ENCODE measurements at regions not wholly inside any gene's neighbourhood (a gene's known extent, or its start where the extent isn't known, plus 50 kb on each side); places are given as distances from the start of the nearest gene placed in this dataset.

DNA sequence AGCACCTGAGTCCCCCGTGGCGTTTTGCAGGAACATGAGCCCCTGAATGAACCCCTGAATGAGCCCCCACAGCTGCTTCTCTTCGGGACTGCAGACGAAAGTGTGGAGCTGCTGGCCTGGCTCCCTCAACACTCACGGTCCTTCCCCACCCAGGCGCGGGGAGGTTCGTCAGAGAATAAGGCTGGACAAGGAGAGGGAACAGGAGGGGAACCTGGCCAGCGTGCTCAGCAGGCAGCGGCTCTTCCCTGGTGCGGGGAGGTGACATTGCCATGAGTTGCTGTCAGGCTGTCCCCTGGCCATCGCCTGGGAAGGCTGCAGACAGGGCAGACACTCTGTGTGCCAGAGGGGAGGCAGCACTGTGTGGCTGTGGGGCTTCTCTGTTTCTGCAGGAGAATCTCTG is 80.9 kb upstream of the SHH start:
- DNase-seq: no peak

DNA sequence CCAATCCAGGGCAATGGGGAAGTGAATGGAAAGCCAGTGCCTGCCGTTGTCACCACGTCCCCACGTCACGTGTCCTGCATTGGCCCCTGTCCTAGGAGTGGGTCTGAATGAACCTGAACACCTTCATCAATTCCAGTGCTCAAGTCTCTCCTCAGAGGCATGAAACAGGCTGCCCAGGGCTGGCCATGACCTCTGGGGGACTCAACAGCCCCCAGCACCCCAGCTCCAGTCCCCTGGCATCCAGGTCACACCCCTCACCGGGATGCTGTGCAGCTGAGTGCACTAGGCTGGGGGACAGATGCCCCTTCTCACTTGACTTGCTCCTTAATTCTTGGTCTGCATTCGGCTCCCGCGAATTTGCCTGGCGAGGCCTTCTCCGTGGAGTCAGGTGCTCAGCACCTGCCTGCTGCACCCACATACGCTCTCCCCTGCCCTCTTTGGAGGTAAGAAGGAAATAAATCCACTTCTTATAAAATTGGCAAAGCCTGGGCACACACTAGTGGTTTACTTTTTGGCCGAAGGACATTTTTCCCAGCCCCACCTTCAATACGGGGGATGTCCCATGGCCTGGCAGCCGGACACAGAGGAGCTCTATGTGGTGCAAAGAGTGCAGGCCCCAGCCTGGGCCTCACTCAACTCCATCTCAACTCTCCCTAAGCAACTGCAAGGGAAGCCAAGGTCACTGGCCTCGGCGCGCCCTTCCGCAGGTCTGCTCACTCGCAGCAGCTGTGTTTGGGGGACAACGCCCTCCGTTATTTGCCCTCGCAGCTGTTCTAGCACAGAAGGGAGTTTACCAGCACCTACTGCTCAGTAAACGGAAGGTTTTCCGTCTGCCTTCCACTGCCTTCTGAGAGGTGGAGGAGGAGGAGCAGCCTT is 77.6 kb upstream of the SHH start:
- no peak for DNase-seq

DNA sequence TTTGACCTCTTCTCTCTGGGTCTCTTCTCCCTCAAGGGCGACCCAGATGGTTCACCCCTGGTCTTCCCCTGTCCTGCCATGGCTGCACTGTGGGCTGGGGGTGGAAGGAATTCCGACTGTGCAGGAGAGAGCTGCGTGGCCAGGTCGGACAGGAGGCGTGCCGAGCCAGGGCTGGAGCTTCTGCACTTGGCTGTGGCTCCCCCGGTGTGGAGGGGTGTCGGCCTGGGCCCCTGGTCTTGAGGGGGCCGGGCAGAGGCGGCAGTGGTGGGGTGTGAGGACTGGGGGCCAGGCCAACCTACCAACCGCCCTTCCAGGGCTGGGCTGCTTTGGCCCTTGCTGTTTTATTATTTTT is 74.9 kb upstream of the SHH start:
- no peak for DNase-seq

DNA sequence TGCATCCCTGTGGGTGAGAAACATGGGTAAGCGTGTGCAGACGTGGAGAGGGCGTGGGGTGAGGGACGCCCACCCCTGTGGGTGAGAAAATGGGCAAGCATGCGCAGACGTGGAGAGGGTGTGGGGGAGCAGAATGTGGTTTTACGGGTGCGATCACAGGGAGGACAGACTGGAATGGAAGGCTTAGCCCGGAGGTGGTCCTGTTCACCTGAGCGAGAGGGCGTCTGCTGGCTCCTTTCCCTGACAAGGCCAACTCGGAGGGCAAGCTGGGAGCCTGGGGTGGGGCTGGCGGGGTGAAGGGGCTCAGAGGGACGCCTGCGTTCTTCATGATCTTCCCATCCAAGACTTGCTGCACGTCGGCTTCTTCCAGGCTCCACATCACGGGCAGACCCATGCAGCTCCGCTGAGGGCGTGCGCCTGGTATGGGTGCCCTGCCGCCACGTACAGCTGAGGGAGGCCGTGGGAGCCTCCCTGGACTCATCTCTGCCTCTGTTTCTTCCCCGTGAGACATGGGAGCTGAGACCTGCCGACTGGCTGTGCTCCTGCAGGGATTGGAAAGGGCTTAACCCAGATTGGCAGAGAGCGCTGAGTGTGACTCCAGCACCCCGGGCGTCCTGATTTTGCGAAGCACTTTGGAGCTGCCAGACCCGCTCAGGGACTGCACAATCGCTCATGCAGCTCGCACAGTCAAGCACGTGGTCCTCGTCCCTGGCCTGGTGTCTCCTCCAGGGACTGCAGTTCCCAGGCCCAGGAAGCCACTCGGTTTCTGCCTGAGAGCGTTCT is 74.3 kb upstream of the SHH start:
- DNase-seq: no peak

DNA sequence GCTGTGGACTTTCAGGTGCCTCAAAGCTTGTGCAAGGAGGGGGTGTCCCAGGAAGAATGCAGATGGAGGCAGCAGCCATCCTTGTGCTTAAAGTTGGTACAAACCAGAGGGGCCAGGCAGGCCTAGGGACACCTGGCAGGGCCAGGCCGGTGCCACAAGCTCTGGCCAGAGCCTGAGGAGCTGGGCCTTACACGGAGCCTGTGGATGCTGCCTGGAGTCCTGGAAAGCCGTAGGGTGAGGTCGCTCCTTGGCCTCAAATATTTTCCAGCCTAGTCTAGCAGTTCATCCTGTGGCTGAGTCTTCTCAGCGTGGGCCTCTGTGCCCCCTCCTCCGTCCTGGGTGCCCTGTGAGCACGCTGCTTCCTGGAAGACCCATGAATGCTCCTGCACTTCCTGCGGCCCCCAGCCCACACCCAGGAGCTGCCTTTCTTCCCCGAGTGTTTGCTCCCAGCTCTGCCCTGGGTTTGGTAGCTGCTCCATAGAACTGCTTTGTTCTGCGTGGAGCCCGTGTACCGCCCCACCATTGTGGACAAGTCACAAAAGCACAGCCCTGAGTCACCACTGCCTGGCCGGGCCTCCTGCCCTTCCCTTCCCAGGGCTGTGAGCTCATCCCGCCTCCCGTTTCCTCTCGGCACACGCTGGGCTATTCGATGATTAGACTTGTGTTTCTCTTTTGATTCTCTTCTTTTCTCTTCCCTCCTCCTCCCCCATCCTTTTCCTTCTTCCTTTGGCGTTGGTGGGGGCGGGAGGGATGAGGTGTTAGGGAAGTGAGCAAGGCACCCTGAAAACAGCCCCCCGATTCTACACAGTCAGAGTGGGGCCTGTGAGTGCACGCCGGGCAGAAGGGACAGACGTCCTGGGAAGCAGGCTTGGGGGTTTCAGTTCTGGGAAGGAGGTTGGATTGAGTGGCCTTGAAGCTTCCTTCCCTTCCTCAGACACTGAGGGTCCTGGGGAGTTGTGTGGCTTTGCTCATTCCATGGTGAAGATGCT is 73.2 kb upstream of the SHH start:
- DNase-seq: no peak

DNA sequence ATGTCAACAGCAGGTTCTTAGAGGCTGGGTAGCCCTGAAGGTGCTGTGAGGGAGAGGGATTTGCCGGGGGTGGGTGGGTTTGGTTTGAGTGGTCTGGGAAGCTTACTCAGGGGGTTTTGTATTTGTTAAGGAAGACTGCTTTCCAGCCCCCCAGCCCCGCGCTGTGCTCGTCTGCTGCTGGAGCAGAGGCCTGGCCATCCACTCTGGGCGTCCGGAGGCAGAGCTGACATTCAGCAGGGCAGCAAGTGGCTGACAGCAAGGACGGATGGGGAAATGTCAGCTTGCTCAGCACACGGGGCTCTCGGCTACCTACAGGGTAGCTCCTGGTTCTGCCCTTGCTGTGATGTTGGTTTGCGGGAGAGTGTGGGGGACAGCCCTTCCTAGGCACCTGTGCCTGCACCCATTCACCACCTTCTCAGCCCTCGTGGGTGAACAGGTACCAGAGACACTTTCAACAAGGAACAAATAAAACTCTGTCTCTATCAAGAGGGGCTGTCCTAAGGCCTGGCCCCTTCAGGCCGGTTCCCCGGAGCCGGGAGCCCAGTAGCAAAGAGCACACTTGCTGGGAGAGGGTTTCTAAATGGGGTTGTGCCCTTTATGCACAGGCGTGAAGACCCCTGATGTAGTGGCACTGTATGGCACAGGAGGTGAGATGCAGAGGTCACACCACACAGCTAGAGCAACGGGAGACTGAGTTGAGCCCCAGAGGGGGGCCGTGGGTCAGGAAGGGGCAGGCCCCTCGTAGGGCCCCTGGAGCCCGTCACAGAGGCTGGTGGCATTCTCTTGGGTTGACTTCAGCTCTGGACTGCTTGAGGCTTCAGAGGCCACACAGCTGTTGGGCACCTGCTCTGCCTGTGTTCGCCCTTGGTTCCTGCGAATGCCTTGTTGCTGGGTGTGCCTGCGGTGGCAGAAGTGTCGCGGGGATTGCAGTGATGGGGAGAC is 72.2 kb upstream of the SHH start:
- DNase-seq: no peak

DNA sequence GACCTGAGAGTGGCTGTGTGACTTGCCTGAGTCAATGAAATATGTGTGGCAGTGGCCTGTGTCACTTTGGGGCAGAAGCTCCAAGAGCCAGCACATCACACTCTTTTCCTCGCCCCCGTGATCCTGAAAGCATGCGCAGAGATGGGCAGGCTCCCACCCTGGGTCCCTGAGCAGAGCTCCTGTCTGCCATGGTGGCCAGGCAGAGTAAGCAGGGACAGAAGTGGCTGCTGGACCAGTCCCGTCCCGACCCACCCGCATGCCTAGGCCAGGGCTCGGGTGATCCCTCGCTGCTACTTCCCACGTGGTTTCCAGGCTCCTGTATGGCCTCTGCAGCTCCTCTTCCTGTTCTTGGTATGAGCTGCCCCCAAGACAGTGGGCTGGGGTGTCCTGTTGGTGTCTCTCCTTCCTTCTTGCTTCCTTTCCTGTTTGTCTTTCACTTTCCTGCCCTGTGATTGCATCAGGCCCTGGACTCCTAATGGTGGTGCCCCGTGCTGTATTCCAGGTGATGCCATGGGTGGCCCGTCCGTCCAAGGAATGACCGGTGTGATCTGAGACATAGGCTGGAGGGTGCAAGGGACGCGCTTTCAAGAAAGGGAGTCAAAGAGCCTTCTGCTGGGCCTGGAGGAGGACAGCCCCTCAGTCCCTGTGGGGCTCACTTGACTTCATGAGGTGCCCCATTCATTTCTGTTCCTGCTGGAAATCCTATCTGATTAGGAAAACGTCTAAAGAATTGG is 71.4 kb upstream of the SHH start:
- no peak for DNase-seq

DNA sequence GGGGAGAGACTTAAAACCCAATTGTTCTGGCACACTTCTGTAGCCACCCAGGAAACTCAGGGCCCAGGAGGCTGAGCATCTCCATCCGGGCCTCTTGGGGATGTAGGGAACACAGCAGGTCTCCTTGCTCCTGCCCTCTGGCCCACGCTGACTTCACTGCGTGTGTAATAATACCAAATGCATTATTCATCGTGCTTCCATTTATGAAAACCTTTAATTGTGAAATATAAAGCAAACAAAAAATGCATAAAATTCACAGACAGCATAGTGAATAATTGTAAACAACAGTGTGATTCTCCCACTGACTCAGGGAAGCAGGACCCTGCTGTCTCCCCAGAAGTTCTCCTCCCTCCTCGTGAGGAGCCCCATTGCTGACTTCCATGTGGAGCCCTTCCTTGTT is 70.3 kb upstream of the SHH start:
- no peak for DNase-seq

DNA sequence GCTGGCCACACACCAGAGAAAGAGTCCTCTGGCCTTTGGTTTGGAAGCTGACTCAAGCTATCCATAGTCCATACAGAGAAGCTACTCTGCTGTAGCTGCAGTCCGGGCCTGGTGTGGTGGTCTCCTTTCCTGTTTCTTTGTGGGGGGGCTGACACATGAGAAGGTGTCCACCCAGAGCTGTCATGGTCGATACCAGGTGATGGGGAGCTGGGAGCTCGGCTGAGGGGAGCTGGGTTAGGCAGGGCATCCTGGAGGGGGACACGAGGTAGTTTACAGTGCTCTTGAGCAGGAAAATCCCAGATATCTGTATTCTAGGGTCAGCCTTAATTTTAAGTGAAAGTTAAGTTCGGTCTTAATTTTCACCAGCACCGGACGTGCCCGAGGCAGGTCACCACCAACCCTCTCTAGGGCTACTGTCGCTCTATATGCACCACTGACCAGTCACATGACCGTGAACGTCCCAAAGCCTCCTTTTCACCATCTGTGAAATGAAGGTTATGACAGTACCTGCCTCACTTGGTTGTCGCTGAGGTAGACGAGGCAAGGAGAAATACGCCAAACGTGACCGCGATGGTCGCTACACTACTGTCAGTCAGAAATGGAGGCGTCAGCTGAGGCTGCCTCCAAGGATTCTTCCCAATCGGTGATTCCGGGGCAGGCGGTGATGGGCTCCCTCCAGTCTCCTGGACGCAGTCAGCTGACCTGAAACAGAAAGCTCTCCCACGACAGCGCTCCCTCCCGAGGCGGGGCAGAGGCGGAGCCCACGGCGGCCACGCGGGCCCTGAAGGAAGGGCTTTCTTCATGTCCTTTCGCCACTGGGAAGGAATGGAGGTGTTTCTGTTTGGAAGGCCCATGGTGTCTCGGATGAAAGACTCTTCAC is 69.4 kb upstream of the SHH start:
- no peak for DNase-seq

DNA sequence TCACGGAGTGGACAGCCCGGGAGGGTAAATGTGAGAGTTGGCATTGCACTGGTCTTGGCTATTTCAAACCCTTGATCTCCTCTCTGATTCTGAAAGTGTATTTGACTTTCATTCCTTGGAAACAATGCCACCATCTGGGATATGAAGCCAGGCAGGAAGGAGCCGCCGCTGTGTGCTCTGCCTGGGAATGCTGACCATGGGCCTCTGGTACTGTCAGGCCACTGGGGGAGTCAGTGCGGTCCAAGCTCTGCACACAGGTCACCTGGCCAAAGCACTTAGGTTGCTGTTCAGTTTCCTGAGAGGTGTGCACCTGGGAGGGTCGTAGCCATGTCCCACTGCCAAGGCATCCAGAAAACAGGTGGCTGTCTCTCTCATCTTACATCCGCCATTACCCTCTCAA is 68.5 kb upstream of the SHH start:
- no peak for DNase-seq

DNA sequence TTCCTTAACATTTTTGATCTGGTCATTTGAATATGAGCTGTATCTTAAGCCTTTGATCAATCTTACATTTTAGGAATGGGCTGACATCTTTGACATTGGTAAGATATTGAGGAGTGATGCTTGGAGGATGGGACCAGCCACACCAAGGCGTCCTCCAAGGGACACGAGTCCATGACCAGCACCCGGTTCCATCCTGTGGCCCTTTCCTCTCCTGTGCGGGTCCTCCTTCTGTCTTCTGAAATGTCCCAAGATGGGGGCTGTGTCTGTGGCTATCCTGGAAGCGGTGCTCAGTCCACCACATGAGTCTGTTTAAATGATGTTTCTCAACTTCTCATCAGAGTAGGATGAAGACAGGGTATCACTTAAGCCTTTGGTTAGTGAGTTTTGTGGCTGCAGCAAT is 67.3 kb upstream of the SHH start:
- DNase-seq: no peak

DNA sequence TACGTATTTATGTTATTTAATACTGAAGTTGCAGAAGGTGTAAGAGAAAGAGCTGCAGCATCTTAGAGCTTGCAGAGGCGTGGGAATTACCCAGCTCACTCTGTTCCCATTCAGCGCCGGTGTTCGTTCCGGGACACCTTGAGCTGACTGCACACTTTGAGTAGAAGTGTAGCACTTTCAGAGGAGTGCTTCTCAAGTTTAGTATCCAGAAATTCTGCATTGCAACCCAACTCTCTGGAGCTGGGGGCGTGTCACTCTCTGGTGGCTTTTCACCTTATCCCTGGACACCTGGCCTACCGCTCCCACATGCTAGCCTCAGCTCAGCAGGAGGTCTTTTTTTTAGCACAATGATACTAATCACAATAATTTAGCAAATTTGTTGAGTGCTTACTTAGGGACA is 66.4 kb upstream of the SHH start:
- no peak for DNase-seq

DNA sequence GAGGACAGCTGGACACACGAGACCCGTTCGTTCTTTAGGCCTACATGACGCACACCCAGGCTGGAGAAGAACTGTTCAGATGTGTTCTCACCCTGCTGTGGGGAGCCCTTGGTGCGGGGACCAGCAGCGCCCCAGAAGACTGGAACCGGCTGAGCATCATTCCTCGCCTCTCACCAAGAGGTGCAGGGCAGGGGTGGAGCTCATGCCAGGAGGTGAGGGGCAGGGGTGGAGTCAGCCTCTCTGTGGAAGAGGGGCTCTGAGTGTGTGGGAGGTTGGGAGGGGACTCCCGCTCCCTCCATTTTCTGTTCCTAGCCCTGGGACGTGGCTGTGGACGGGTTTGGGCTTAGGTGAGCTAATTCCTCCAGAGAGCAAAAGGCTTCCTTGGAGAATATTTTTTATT is 66.0 kb upstream of the SHH start:
- no peak for DNase-seq

DNA sequence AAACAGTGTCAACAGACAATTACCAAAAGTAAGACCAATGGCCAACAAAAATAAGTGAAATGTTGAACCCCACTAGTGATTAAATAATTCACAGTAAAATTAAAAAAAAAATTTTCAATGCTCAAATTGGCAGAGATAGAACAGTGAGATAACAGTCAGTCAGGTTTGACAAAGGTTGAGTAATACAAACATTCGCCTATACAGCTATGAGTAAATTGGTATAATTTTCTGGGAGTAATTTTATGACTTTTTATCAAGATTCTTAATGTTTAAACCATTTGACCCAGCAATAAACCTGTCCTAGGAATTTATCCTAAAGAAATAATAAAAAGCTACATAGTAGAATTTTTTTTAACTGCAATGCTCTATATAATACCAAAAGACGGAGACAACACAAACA is 64.9 kb upstream of the SHH start:
- no peak for DNase-seq

DNA sequence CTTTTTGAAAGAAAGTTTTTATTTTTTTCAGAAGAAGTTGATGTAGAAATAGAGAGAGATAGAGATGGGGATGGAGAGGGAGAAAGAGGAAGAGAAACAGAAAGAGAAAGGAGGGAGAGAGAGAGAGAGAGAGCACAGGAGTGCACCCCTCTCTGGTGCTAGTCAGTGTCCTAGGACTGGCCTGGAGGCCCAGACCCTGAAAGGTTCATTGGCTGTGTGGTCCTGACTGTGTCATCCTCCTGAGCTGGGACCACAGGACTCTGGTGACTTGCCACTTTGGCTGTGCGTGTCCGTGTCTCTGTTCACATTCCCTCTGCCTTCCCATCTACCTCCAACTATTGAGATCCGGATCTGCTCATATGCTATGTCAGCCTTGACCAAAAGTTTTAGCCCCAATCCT is 62.1 kb upstream of the SHH start:
- no peak for DNase-seq

DNA sequence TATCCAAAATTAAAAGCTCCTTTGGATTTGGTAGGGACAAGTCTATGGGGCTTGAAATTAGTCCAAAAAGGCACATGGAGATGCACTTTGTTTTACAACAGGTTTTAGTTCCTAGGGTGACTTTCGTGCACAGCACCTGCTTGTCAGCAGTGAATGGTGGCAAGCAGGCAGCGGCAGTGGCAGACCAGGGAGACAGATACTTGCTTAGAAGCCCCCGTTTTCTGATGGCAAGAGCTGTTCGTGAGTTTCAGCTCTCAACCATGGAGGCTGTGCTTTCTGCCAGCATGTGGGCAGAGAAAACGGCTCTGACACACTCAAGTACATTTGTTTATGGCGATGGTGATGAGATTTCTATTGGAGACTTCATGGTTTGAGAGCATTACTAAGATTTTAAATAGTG is 61.7 kb upstream of the SHH start:
- DNase-seq: no peak

DNA sequence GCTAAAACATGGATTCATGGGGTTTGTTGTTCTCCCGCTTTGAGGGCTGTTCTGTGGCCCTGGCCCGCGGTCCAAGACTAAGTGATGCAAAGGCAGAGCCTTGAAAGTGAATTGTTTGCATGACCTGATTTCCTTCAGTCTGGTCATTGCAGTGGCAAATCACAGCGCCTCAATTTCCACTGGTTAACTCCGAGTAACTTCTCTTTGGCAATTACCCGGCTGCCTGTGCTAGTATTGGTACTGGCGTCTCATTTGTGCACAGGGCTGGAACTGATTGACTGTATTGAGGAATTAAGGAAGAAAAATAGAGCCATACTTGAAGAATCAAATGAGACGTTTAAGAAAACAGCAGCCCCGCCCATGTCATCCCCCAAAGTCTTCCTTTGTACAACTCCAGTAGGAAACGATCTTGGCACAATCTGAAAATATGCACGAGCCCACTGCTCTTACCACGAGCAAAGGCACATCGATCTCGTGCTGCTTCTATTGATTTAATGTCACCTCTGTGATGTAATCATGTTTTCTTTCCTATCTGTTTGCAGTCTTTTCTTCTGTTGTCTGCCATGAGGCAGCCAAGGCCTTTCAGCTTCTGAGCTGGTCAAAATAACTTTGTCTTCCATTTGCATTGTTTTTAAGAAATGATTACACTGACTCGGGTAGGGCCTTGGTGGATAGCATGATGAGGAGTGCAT is 60.6 kb upstream of the SHH start:
- no peak for DNase-seq

DNA sequence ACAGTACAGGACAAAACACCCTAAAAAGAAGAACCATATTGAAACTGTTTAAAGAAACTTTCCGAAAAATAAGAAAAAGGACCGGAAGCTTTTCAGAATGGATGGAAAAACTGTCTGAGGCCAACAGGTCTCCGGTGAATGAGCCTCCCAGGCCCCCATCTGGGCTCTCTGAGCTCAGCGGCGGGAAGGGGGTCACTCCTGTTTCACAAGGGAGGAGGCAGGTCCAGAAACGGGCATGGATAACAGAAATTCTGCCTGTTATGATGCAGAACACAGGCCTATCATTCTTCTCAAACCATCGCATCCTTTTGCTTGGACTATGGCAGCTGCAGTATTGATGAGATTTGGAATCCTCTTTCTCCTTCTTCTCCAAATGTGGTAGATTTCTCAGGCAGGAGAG is 58.9 kb upstream of the SHH start:
- no peak for DNase-seq

DNA sequence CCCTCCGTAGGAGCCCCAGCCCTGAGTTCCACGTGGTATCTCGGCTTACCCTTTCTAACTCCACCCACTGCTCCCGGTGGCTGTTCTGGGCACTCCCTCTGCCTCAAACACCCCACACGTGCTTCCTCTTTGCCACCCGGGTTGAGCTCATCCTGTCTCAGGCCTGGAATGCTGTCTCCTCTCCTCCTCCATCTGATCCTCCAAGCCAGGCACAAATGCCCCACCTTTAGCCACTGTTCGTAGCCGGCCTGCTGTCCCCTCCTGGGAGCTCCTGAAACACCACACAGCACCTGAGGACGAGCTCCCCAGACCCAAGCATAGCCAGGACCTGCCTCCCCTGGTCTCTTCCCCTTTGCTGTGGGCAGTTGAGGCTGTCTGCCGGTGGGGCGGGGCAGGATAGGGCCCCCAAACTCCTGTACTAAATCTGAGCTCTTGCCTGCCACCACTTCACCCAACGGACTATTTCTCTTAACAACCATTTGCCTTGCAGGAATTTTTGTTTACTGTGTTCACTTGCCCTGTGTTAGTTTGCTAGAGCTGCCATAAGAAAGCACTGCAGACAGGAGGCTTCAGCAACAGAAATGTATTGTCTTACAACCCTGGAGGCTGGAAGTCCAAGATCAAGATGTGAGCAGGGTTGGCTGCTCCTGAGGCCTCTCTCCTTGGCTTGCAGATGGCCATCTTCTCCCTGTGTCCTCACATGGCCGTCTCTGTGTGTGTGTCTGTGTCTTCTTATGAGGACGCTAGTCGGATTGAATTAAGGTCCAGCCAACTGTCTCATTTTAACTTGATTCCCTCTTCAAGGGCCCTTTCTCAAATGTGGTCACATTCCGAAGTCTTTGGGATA is 58.3 kb upstream of the SHH start:
- no peak for DNase-seq

Measured in activated CD4-positive, alpha-beta T cell treated with anti-CD3 and anti-CD28 coated beads, Interleukin-10, Interleukin-2, amounts not matched to agents 100 ng/mL and 50 ng/mL, durations not matched to agents 16 hours and 8 hours (primary cell).